Progenitor cell of endocrine pancreas (in vitro differentiated cells): ENCODE measurements at regions not wholly inside any gene's neighbourhood (a gene's known extent, or its start where the extent isn't known, plus 50 kb on each side); places are given as distances from the start of the nearest gene placed in this dataset.

Source experiments
- DNase-seq: peaks from one replicate; pipeline ENCODE4 v3.0.0; 2021; ENCODE audit warnings: low spot score; ENCODE audit not compliant: unreplicated experiment
- H3K27ac Mint-ChIP-seq: 2 replicates; pipeline ENCODE4 v1.8.0; 2021; ENCODE audit warnings: mild to moderate bottlenecking, moderate library complexity, mixed read lengths
- H3K27me3 Mint-ChIP-seq: 2 replicates; pipeline ENCODE4 v1.8.0; 2021; ENCODE audit warnings: mixed read lengths
- H3K36me3 Mint-ChIP-seq: 2 replicates; pipeline ENCODE4 v1.8.0; 2022; ENCODE audit warnings: mixed read lengths; ENCODE audit not compliant: insufficient read depth
- H3K4me1 Mint-ChIP-seq: 2 replicates; pipeline ENCODE4 v1.8.0; 2021; ENCODE audit warnings: low read depth, mixed read lengths
- H3K4me3 Mint-ChIP-seq: 2 replicates; pipeline ENCODE4 v1.8.0; 2021; ENCODE audit warnings: low read depth, mild to moderate bottlenecking, moderate library complexity, mixed read lengths
- H3K9me3 Mint-ChIP-seq: 2 replicates; pipeline ENCODE4 v1.8.0; 2021; ENCODE audit warnings: low read depth, mixed read lengths
- CTCF ChIP-seq: fragments of 200-600 bp; sonication (generic); IDR thresholded peaks from one replicate; pipeline ENCODE4 v1.5.0; 2021; ENCODE audit warnings: antibody characterized with exemption, mild to moderate bottlenecking; ENCODE audit not compliant: unreplicated experiment

- TF ChIP-seq CTCF, result no peak
- H3K4me1 Mint-ChIP-seq, result no peaks in the 10 kb centered on the region
- H3K27ac Mint-ChIP-seq, result no peak overlapping the region
- peaks cover 3% of the 10 kb centered on the region for H3K9me3 Mint-ChIP-seq
- no peak overlapping the region for H3K4me3 Mint-ChIP-seq
- H3K27me3 Mint-ChIP-seq, result no peaks in the 10 kb centered on the region
- no peak for DNase-seq
- H3K36me3 Mint-ChIP-seq, result no peaks in the 10 kb centered on the region
These were observed 663.6 kb upstream of the CPEB2 start for GRCh38 chr4:14338585-14339265.

DNA sequence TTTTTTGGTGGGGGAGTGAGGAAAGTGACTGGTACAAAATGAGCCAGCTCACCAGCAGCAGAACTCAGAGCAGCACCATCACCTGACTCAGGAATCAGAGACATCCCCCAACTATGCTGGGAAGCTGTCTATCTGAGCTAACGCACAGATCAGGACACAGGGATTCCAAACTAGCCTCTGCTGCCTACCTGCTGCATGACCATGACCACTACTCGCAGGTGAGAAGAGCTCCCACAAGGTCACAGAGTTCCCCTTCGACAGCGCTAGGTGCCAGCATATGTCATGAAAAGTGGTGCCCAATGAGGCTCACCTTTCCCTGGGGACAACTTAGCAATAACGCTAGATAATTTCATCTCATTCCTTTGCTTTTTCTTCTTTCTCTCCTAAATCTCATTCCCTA lies 662.6 kb upstream of the CPEB2 start:
- TF ChIP-seq CTCF, result no peak
- no peak overlapping the region for H3K27ac Mint-ChIP-seq
- H3K9me3 Mint-ChIP-seq, result no peaks in the 10 kb centered on the region
- H3K4me3 Mint-ChIP-seq, result no peak overlapping the region
- H3K36me3 Mint-ChIP-seq, result no peaks in the 10 kb centered on the region
- DNase-seq, result no peak
- H3K4me1 Mint-ChIP-seq, result peaks cover 2% of the 10 kb centered on the region
- H3K27me3 Mint-ChIP-seq, result no peaks in the 10 kb centered on the region

DNA sequence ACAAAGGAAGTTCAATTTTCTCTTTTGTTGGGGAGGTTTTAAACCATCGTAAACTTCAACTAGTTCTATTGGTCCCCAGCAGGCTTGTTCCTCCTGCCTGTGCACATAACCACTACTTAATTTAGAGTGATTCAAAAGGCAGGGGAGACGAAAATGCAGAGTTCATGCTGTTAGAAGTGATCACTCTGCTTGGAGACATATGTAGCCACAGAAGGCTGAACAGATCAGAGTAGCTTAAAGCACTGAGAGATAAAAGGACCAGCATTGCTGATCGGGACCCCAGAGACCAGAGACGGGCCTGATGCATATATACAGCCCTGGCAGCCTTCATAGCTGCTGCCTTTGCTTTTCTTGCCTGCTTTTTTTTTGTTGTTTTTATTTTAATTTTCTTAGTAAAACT lies 662.0 kb upstream of the CPEB2 start:
- Mint-ChIP-seq H3K36me3 (no peaks in the 10 kb centered on the region), H3K4me1 (peaks cover 3% of the 10 kb centered on the region), H3K9me3 (no peaks in the 10 kb centered on the region), H3K4me3 (no peak overlapping the region), H3K27me3 (no peaks in the 10 kb centered on the region), H3K27ac (no peak overlapping the region)
- no peak for TF ChIP-seq CTCF
- no peak for DNase-seq

- Mint-ChIP-seq H3K27ac (no peak overlapping the region), H3K27me3 (no peaks in the 10 kb centered on the region), H3K9me3 (no peaks in the 10 kb centered on the region), H3K36me3 (no peaks in the 10 kb centered on the region), H3K4me3 (no peak overlapping the region), H3K4me1 (peaks cover 3% of the 10 kb centered on the region)
- no peak for DNase-seq
- no peak for TF ChIP-seq CTCF
These were observed 658.3 kb upstream of the CPEB2 start for GRCh38 chr4:14343961-14344360.

- DNase-seq, result no peak
- TF ChIP-seq CTCF, result no peak
- H3K4me3 Mint-ChIP-seq, result no peak overlapping the region
- H3K27me3 Mint-ChIP-seq, result no peaks in the 10 kb centered on the region
- H3K36me3 Mint-ChIP-seq, result no peaks in the 10 kb centered on the region
- H3K4me1 Mint-ChIP-seq, result peaks cover 3% of the 10 kb centered on the region
- no peaks in the 10 kb centered on the region for H3K9me3 Mint-ChIP-seq
- H3K27ac Mint-ChIP-seq, result no peak overlapping the region
These were observed 656.9 kb upstream of the CPEB2 start for GRCh38 chr4:14345356-14345775.
